Umbilical cord (tissue), 1 donor: ENCODE measurements at regions not wholly inside any gene's neighbourhood (a gene's known extent, or its start where the extent isn't known, plus 50 kb on each side); places are given as distances from the start of the nearest gene placed in this dataset.
"Not testable (repeated sequence)": the region's sequence is repeated elsewhere in the genome, so short reads cannot be mapped to it uniquely, and the experiment has no call there.

Source experiments
- DNase-seq: peaks from one replicate; pipeline ENCODE4 v3.0.0-alpha.2; 2015; ENCODE audit warnings: low spot score

- no peak for DNase-seq
These were observed 373.7 kb upstream of the CCNH start for GRCh38 chr5:87786471-87786870.

GRCh38 chr5:87785554-87786335 lies 373.0 kb upstream of the CCNH start:
- DNase-seq: no peak

DNA sequence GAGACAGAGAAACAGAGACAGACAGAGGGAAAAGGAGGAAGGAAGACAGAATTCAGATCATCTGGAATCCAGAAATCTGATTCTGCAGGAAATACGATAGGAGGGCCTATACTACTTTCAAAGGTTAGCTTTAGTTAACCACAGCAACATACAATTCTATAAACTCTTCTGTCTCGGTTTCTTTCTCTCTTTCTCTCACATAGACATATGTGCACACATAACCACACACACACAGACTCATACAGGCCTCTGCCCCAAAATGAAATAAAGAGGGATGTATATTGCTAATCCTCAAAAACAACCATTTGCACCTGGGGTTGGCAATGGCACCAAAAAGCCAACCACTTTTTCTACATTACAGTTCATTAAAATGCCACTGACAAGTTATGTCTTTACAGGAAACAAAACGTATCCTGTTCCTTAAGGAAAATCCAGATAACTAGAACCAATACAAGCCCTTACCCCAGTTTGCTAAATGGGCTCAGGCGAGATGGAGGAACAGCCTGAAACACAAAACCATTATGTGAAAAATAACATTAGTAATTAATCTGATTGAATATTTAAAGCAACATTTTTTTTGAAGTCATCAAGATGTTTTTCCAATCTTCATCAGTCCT lies 372.3 kb upstream of the CCNH start:
- no peak for DNase-seq

- no peak for DNase-seq
These were observed 371.6 kb upstream of the CCNH start for GRCh38 chr5:87784311-87784710.

DNA sequence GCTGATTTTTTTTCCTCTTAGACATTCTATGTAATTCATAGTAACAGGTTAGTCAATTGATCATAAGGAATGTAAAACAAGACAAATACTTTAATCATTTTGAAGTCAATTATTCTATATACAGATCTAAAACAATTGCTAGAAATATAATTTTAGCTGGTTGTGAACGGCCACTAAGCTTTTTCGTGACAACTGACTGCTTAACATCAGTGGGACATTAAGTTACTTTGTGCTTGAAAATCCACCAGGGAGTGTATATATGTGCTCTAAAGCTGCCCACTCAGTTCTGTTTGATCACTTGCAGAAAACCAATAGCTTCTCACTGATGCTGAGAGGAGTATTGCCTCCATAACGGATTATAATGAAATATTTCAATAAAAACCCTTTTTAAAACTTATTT lies 370.2 kb upstream of the CCNH start:
- no peak for DNase-seq

- no peak for DNase-seq
These were observed 369.2 kb upstream of the CCNH start for GRCh38 chr5:87781976-87782375.

- DNase-seq: peak; percentile 90
These were observed 368.4 kb upstream of the CCNH start for GRCh38 chr5:87780831-87781760.

- DNase-seq: no peak
These were observed 366.1 kb upstream of the CCNH start for GRCh38 chr5:87778876-87779275.

GRCh38 chr5:87777877-87778276 lies 365.1 kb upstream of the CCNH start:
- DNase-seq: no peak

DNA sequence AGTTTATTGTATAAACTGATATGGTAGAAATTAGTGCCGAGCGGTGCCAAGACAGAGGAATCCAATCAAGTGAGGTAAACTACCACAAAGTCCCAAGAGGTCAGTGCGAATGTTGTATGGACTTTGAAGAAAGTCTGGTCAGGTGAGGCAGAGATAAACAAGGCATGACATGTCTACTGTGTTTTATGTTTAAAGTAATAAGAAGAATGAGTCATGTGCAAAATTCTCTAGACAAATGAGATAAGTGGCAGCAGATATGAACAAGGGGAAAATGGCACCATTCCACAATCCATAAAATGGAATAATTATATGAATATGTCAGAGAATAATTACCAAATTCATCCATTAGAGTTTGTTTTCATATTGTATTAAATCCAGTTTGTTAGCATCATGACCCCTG lies 364.1 kb upstream of the CCNH start:
- DNase-seq: no peak

DNA sequence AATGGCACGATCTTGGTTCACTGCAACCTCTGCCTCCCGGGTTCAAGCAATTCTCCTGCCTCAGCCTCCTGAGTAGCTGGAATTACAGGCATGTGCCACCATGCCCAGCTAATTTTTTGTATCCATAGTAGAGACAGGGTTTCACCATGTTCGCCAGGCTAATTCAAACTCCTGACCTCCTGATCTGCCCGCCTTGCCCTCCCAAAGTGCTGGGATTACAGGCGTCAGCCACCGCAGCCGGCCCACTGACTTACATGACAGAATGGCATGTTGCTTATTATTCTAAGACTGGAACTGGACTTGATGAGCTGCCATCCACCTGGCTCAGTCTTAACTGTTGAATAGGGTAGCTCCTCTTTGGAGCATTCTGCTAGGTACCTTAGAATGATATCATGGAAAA lies 363.6 kb upstream of the CCNH start:
- DNase-seq: not testable (repeated sequence)

DNA sequence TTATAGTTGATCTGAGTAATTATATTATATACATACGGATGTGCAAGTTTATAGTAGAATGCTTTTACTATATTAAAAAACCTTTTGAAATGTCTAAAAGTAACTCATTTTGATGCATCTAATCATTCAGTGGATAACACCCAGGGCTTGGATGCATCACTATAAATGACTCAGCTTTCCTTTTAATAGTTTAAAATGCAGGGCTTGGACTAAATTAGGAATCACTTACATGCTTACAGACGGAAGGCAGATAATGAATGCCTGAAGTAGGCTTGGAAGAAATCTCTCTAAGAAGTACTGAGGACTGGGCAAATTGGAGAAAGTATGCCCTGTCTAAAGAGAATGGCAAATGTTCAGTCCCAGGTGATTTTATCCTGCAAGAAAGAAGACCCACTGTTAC lies 362.5 kb upstream of the CCNH start:
- no peak for DNase-seq

GRCh38 chr5:87774804-87775203 lies 362.1 kb upstream of the CCNH start:
- no peak for DNase-seq

DNA sequence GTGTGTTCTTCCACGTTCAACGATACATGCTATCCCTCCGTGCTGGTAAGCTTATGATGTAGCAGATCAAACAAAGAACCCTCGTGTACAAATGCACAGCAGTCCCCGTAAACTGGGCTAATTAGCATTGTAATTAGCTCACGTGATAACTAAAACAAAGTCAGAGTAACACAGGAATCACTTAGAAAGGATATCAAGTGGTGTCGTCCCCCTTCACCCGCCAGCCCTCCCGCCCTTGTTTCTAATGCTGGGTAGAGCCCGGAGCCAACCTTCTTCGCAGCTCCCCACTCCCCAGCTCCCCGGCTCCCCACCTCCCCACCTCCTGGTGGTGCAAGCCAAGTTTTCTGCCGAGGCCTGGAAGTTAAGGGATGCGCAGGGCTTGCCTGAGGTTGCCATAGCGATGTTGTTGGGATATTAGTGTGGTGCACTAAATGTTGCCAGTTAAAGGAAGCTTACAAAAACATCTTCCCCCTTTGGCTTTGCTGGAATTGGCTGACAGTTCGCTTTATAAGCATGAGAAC lies 357.9 kb upstream of the CCNH start:
- no peak for DNase-seq

DNA sequence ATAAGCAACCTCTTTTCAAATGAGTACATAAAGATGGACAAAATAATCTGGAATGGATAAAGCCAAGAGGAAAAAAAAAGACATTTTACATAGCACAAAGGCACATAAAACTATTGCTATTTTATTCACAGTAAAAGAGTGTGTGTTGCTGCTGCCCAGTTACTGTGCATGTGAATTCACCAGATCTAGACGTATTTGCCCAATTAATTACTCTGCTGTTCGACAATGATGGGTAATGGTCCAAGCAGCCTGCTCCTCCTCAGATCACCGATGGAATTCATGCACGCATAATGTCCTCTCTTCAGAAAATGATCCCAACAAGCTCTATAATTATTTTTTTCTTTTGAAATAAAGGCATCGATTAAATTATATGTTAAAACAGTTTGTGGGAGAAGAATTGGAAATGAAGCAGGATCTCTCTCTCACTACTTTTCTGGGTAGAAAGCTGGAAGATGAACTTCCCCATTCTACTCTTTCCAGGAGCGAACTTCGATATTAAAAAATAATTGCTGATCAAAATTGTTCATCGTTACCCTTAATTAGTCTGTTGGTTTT lies 357.4 kb upstream of the CCNH start:
- no peak for DNase-seq

DNA sequence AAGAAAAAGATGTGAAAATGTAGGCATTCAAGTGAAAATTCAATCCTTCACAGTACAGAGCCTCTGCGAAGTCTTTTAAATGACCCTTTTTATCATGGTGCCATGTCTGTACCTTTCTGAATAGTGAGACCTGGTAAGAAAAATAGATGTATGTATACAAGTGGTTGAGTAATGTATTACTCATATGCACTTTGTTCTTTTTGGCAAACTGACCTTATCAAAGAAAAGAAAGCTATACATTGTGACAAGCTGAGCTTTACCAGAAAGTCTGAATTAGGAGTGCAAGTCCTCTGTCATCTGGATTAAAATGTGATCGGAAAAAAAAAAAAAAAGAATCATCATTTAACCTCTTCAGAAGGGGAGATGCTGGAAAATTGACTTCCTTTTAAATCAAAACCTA lies 356.4 kb upstream of the CCNH start:
- no peak for DNase-seq

DNA sequence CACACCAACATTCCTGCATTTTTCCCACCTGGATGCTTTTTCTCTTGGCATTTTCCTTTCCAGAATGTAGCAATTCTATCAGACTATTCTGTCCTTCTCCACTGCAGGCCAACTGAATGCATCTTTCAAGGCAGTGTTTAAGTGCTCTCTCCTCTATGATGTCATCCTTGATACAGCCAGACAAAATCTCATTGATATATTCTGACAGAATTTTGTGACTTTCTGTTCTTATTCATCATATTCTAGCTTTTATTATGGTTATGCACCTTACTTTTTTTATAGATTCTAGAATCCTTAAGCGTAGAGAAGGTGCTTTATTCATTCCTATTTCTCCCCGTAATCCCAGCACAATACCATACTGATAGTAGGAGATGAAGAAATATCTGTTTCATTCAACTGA lies 355.5 kb upstream of the CCNH start:
- no peak for DNase-seq

DNA sequence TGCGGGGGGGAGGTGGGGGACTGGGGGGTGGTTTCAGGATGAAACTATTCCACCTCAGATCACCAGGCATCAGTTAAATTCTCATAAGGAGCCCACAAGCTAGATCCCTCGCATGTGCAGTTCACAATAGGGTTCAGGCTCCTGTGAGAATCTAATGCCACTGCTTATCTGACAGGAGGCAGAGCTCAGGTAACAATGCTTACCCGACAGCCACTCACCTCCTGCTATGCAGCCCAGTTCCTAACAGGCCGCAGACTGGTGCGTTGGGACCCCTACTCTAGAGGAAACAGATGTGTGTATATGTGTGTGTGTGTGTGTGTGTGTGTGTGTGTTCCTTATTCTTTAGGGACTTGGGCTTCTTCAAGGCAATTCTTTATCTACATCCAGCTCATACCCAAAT lies 352.3 kb upstream of the CCNH start:
- no peak for DNase-seq

DNA sequence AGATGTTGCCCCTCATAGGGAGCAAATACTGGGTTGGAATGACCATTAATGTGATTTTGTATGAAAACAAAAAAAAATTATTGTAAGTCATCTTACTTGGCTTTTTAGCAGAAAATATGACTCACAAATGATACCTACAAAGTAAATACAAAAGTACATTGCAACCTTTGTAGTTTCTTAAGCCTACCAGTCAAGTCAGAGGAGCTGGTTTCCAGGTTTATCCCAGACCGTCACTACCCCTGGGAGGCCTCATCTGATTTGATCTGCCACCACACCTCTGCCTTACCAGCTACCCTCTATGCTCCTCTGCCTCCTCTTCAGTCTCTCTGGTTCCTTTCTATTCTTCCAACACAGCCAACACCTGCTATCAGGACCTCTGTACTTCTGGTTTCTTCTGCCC lies 349.9 kb upstream of the CCNH start:
- no peak for DNase-seq

GRCh38 chr5:87756951-87757350 lies 344.2 kb upstream of the CCNH start:
- no peak for DNase-seq

- no peak for DNase-seq
These were observed 342.6 kb upstream of the CCNH start for GRCh38 chr5:87755360-87755759.
